ENCODE measurements at regions not wholly inside any gene's neighbourhood (a gene's known extent, or its start where the extent isn't known, plus 50 kb on each side); places are given as distances from the start of the nearest gene placed in this dataset.

GRCh38 chrX:27915617-27916016 lies 65.6 kb downstream of the DCAF8L1 start:
- TF ChIP-seq CTCF (conservative IDR thresholded peaks at IDR 0.05 in 1 of 2, IDR thresholded peaks at IDR 0.05 in 1 of 2; ENCODE audit: extremely low read depth in 1 of 2, insufficient read depth in 1 of 2, low read depth in 1 of 2, low read length in 2 of 2): no peak
- no peak for TF ChIP-seq EZH2 (IDR thresholded peaks at IDR 0.05; ENCODE audit: borderline replicate concordance, low read length)
